HepG2 (cell line): ENCODE measurements at regions not wholly inside any gene's neighbourhood (a gene's known extent, or its start where the extent isn't known, plus 50 kb on each side); places are given as distances from the start of the nearest gene placed in this dataset.

Source experiments
- ARNT2 ChIP-seq: sonication (generic); formaldehyde crosslinking; IDR thresholded peaks from 2 replicates; pipeline ENCODE4 v1.8.0; 2022; ENCODE audit warnings: mild to moderate bottlenecking, low read depth, missing genetic modification reagents, moderate library complexity
- HOXA9 ChIP-seq: sonication (generic); formaldehyde crosslinking; IDR thresholded peaks from 2 replicates; pipeline ENCODE4 v1.8.1; 2022; ENCODE audit warnings: missing genetic modification reagents, mild to moderate bottlenecking, moderate library complexity, borderline replicate concordance
- JUND ChIP-seq: sonication (generic); formaldehyde crosslinking; IDR thresholded peaks from 2 replicates; pipeline ENCODE4 v1.8.0; 2022; ENCODE audit warnings: mild to moderate bottlenecking, missing genetic modification reagents
- NKX3-1 ChIP-seq: sonication (generic); formaldehyde crosslinking; IDR thresholded peaks from 2 replicates; pipeline ENCODE4 v1.5.0; 2020; ENCODE audit warnings: missing genetic modification reagents
- PCBP2 ChIP-seq: fragments of 200-400 bp; formaldehyde crosslinking; optimal IDR thresholded peaks from 2 replicates; pipeline ENCODE3; 2018; ENCODE audit warnings: low read length, low read depth; ENCODE audit not compliant: poor library complexity, severe bottlenecking
- SMAD3 ChIP-seq: sonication (generic); formaldehyde crosslinking; IDR thresholded peaks from 2 replicates; pipeline ENCODE4 v1.4.0; 2020; ENCODE audit warnings: missing genetic modification reagents
- ZMYM3 ChIP-seq: sonication (generic); formaldehyde crosslinking; IDR thresholded peaks from 2 replicates; pipeline ENCODE4 v1.5.1; 2020; ENCODE audit warnings: mild to moderate bottlenecking, missing genetic modification reagents
- ZNF3 ChIP-seq: IDR thresholded peaks from 2 replicates; pipeline ENCODE4 v1.7.0; 2017; ENCODE audit warnings: inconsistent platforms
- ZNF317 ChIP-seq: sonication (generic); formaldehyde crosslinking; IDR thresholded peaks from 2 replicates; pipeline ENCODE4 v1.5.0; 2020; ENCODE audit warnings: mild to moderate bottlenecking, missing genetic modification reagents
- ZNF510 ChIP-seq: sonication (generic); formaldehyde crosslinking; IDR thresholded peaks from 2 replicates; pipeline ENCODE4 v1.4.0; 2020; ENCODE audit warnings: low read depth, mild to moderate bottlenecking, missing genetic modification reagents
- ZNF570 ChIP-seq: sonication (generic); formaldehyde crosslinking; IDR thresholded peaks from 2 replicates; pipeline ENCODE4 v1.4.0; 2020; ENCODE audit warnings: mild to moderate bottlenecking, missing genetic modification reagents, borderline replicate concordance
- ZNF83 ChIP-seq: sonication (generic); formaldehyde crosslinking; IDR thresholded peaks from 2 replicates; pipeline ENCODE4 v1.4.0; 2020; ENCODE audit warnings: missing genetic modification reagents, mild to moderate bottlenecking, borderline replicate concordance
- TF ChIP-seq, protein P1 (sequence below): IDR thresholded peaks from 2 replicates; pipeline ENCODE4 v1.6.1; 2016; ENCODE audit warnings: low read depth
- TF ChIP-seq, protein P2 (sequence below): sonication (generic); formaldehyde crosslinking; IDR thresholded peaks from 2 replicates; pipeline ENCODE4 v1.5.1; 2020; ENCODE audit warnings: missing genetic modification reagents, mild to moderate bottlenecking, borderline replicate concordance

DNA sequence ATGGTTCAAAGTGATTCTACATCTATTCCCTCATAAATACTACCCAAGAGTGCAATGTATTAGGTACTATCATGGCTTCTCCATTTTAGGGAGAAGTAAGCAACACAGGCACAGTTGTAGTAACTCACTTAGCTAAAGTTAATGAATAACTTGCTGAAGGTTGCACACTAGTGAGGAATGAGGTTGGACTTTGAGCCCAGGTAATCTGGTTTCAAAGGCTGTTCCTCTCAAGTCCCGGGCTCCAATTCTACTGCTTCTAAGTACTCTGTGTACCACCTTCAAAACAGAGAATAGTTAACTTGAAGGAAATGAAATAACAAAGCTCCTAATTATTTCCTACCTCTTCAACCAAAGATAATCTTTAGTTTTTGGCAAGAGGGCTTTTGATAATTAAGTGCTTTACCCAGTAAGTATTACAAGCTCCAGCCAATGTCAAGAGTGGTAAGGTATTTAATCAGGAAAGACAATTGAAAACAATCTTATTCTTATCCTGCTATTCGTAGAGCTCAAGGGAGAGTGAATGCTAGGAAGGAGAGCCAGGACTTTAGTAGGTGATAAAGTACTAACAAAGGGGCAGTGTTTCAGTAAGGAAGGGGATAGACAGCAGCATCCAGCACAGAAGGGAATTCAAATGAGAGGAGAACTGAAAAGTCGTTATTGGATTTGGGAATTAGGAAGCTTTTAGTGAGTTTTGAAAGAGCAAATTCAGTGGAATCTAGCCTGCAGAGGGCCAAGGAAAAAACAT is 158.2 kb upstream of the PTPRZ1 start (continued):
- TF ChIP-seq, protein P1, sequence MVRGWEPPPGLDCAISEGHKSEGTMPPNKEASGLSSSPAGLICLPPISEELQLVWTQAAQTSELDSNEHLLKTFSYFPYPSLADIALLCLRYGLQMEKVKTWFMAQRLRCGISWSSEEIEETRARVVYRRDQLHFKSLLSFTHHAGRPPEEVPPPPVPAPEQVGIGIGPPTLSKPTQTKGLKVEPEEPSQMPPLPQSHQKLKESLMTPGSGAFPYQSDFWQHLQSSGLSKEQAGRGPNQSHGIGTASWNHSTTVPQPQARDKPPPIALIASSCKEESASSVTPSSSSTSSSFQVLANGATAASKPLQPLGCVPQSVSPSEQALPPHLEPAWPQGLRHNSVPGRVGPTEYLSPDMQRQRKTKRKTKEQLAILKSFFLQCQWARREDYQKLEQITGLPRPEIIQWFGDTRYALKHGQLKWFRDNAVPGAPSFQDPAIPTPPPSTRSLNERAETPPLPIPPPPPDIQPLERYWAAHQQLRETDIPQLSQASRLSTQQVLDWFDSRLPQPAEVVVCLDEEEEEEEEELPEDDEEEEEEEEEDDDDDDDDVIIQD (CRISPR knock-in tag), result peak; percentile 89
- TF ChIP-seq ZNF3 (CRISPR knock-in tag), result no peak
- peak; percentile 70; the same call in 1 of the 2 replicates for TF ChIP-seq ZMYM3 (CRISPR knock-in tag)
- TF ChIP-seq ZNF317, result peak; percentile 34; the same call in 1 of the 2 replicates
- no peak for TF ChIP-seq ZNF510 (CRISPR knock-in tag)
- TF ChIP-seq ZNF83 (CRISPR knock-in tag), result no peak
- no peak for TF ChIP-seq PCBP2
- TF ChIP-seq JUND (CRISPR knock-in tag), result no peak
- no peak for TF ChIP-seq ZNF570 (CRISPR knock-in tag)
- peak; percentile 37; the same call in 1 of the 2 replicates for TF ChIP-seq ARNT2 (CRISPR knock-in tag)
- no peak for TF ChIP-seq HOXA9 (CRISPR knock-in tag)
- 0 out of 2 replicates have a peak, but pooled peaks have one; percentile 34 for TF ChIP-seq SMAD3 (CRISPR knock-in tag)
- TF ChIP-seq NKX3-1 (CRISPR knock-in tag), result no peak
- TF ChIP-seq, protein P2, sequence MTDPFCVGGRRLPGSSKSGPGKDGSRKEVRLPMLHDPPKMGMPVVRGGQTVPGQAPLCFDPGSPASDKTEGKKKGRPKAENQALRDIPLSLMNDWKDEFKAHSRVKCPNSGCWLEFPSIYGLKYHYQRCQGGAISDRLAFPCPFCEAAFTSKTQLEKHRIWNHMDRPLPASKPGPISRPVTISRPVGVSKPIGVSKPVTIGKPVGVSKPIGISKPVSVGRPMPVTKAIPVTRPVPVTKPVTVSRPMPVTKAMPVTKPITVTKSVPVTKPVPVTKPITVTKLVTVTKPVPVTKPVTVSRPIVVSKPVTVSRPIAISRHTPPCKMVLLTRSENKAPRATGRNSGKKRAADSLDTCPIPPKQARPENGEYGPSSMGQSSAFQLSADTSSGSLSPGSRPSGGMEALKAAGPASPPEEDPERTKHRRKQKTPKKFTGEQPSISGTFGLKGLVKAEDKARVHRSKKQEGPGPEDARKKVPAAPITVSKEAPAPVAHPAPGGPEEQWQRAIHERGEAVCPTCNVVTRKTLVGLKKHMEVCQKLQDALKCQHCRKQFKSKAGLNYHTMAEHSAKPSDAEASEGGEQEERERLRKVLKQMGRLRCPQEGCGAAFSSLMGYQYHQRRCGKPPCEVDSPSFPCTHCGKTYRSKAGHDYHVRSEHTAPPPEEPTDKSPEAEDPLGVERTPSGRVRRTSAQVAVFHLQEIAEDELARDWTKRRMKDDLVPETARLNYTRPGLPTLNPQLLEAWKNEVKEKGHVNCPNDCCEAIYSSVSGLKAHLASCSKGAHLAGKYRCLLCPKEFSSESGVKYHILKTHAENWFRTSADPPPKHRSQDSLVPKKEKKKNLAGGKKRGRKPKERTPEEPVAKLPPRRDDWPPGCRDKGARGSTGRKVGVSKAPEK, result no peak
